NCI-H1694 (cell line): ENCODE measurements at regions not wholly inside any gene's neighbourhood (a gene's known extent, or its start where the extent isn't known, plus 50 kb on each side); places are given as distances from the start of the nearest gene placed in this dataset.

Source experiments
- DNase-seq: peaks from one replicate; lab custom pipeline; 2025; lab: John Stamatoyannopoulos, UW

GRCh38 chr17:15109608-15110007 lies 155.5 kb downstream of the PMP22 start:
- no peak for DNase-seq

GRCh38 chr17:15108992-15109391 lies 156.1 kb downstream of the PMP22 start:
- DNase-seq = no peak

- no peak for DNase-seq
Measured at GRCh38 chr17:15106540-15106939, 158.6 kb downstream of the PMP22 start.

GRCh38 chr17:15103785-15104184 lies 161.3 kb downstream of the PMP22 start:
- no peak for DNase-seq

GRCh38 chr17:15101175-15101574 lies 164.0 kb downstream of the PMP22 start:
- no peak for DNase-seq

- no peak for DNase-seq
Measured at GRCh38 chr17:15096511-15096910, 168.6 kb downstream of the PMP22 start.

GRCh38 chr17:15095935-15096334 lies 169.2 kb downstream of the PMP22 start:
- DNase-seq = no peak

- no peak for DNase-seq
Measured at GRCh38 chr17:15092762-15093161, 172.4 kb downstream of the PMP22 start.

GRCh38 chr17:15092261-15092660 lies 172.9 kb downstream of the PMP22 start:
- DNase-seq = no peak

- no peak for DNase-seq
Measured at GRCh38 chr17:15091825-15092224, 173.3 kb downstream of the PMP22 start.

GRCh38 chr17:15090533-15090932 lies 174.6 kb downstream of the PMP22 start:
- DNase-seq = no peak

GRCh38 chr17:15087946-15088345 lies 177.2 kb downstream of the PMP22 start:
- DNase-seq = no peak

GRCh38 chr17:15086776-15087295 lies 178.3 kb downstream of the PMP22 start:
- DNase-seq = no peak

GRCh38 chr17:15085890-15086677 lies 179.0 kb downstream of the PMP22 start:
- no peak for DNase-seq

- no peak for DNase-seq
Measured at GRCh38 chr17:15083225-15083624, 181.9 kb downstream of the PMP22 start.

GRCh38 chr17:15081008-15081407 lies 184.1 kb downstream of the PMP22 start:
- no peak for DNase-seq

GRCh38 chr17:15078570-15078969 lies 186.6 kb downstream of the PMP22 start:
- DNase-seq = no peak

GRCh38 chr17:15076991-15077663 lies 188.0 kb downstream of the PMP22 start:
- no peak for DNase-seq

- no peak for DNase-seq
Measured at GRCh38 chr17:15051933-15052332, 213.2 kb downstream of the PMP22 start.

GRCh38 chr17:15049795-15050160 lies 215.3 kb downstream of the PMP22 start:
- DNase-seq = no peak

- no peak for DNase-seq
Measured at GRCh38 chr17:15048933-15049794, 216.0 kb downstream of the PMP22 start.

GRCh38 chr17:15048381-15048780 lies 216.7 kb downstream of the PMP22 start:
- no peak for DNase-seq
